Urinary bladder (tissue), 3 donors: ENCODE measurements at regions not wholly inside any gene's neighbourhood (a gene's known extent, or its start where the extent isn't known, plus 50 kb on each side); places are given as distances from the start of the nearest gene placed in this dataset.
"Not testable (repeated sequence)": the region's sequence is repeated elsewhere in the genome, so short reads cannot be mapped to it uniquely, and the experiment has no call there.

Experiments
- DNase-seq: peaks from one replicate; pipeline ENCODE4 v3.0.0-alpha.2; 2015; ENCODE audit errors: extremely low spot score
- H3K27ac ChIP-seq: one replicate; pipeline ENCODE4 v1.5.1; 2013; ENCODE audit warnings: low read depth, mild to moderate bottlenecking, moderate library complexity
- H3K36me3 ChIP-seq: one replicate; pipeline ENCODE4 v1.6.1; 2013; ENCODE audit warnings: mild to moderate bottlenecking, moderate library complexity; ENCODE audit not compliant: insufficient read depth
- H3K4me1 ChIP-seq: one replicate; pipeline ENCODE4 v1.6.1; 2013; ENCODE audit warnings: mild to moderate bottlenecking, moderate library complexity; ENCODE audit not compliant: insufficient read depth
- H3K4me3 ChIP-seq: one replicate; pipeline ENCODE4 v1.5.1; 2013; ENCODE audit warnings: low read depth, low read length
- WGBS: extraction: QIAGEN DNeasy Blood & Tissue Kit; methylation state at CpG from one replicate; pipeline ENCODE4 v1.1.7; 2013; 5-methylcytosine and 5-hydroxymethylcytosine counted together
- donor health status: healthy with polysubstance abuse.
- donor health status: healthy.

GRCh38 chr6:122170274-122170673 is 229.2 kb upstream of the HSF2 start:
- DNase-seq = no peak
- 82% methylated on average over 2 of the region's 2 CpGs for WGBS
- Histone ChIP-seq H3K4me3 (no peak overlapping the region), H3K36me3 (no peaks in the 10 kb centered on the region), H3K4me1 (no peaks in the 10 kb centered on the region), H3K27ac (no peak overlapping the region)

- DNase-seq = no peak
- no peak overlapping the region for H3K4me3 ChIP-seq
- 95% methylated on average over 2 of the region's 2 CpGs for WGBS
- H3K4me1 ChIP-seq = no peaks in the 10 kb centered on the region
- H3K27ac ChIP-seq = no peak overlapping the region
- H3K36me3 ChIP-seq = no peaks in the 10 kb centered on the region
Observed at GRCh38 chr6:122178988-122179387, 220.5 kb upstream of the HSF2 start.

DNA sequence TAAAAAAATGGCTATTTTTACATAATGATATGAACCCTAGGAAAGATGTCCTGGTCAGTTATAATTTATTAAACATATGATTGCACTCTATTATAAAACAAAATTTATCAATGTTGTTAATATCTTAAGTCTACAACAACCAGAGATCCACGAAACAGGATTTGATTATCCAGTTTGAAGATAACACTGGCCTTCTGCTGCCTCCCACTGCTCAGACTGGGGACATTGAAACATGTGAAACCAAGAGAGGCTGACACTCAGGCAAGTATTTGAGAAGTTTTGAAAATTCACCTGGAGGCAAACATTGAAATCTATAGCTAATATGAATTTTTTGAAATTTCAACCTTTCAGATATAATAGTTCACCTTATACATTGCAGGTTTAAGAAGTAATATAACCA is 219.3 kb upstream of the HSF2 start:
- H3K4me1 ChIP-seq = no peaks in the 10 kb centered on the region

GRCh38 chr6:122182061-122182460 is 217.4 kb upstream of the HSF2 start:
- Histone ChIP-seq H3K4me3 (no peak overlapping the region), H3K36me3 (no peaks in the 10 kb centered on the region), H3K4me1 (no peaks in the 10 kb centered on the region), H3K27ac (no peak overlapping the region)
- 73% methylated on average over 4 of the region's 4 CpGs for WGBS
- no peak for DNase-seq

More for the DNA sequence above, 219.3 kb upstream of the HSF2 start:
- Histone ChIP-seq H3K4me3 (no peak overlapping the region), H3K36me3 (no peaks in the 10 kb centered on the region), H3K27ac (no peak overlapping the region)
- WGBS = 14% methylated on average over 1 of the region's 1 CpG
- no peak for DNase-seq

DNA sequence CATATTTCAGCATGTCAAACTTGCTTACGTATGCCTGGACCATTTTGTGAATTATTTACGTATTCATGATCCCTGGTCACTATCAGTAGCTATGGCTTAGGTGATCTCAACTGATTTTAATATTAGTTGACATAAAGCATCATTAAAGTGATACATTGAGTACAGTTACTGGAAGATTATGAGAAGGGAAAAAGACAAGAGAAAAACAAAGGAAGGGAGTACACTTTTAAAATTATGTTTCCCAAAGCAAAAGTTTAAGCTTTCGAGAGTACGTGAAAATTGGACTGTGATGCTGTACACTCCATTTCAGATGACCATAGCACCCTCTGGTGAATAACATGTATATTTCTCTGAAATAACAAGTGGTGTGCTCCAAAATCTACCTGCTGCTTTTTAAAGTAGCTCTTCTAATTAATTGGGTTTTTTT is 215.0 kb upstream of the HSF2 start:
- no peak overlapping the region for H3K4me3 ChIP-seq
- H3K27ac ChIP-seq = no peak overlapping the region
- peak; percentile 35 for DNase-seq
- WGBS = 13% methylated on average over 4 of the region's 4 CpGs
- no peaks in the 10 kb centered on the region for H3K36me3 ChIP-seq
- no peaks in the 10 kb centered on the region for H3K4me1 ChIP-seq

GRCh38 chr6:122185458-122185857 is 214.0 kb upstream of the HSF2 start:
- not testable (repeated sequence) for H3K4me3 ChIP-seq, DNase-seq, H3K4me1 ChIP-seq, H3K36me3 ChIP-seq, H3K27ac ChIP-seq
- 94% methylated on average over 19 of the region's 19 CpGs for WGBS

- 86% methylated on average over 1 of the region's 1 CpG for WGBS
Observed at GRCh38 chr6:122187186-122187585, 212.3 kb upstream of the HSF2 start.

DNA sequence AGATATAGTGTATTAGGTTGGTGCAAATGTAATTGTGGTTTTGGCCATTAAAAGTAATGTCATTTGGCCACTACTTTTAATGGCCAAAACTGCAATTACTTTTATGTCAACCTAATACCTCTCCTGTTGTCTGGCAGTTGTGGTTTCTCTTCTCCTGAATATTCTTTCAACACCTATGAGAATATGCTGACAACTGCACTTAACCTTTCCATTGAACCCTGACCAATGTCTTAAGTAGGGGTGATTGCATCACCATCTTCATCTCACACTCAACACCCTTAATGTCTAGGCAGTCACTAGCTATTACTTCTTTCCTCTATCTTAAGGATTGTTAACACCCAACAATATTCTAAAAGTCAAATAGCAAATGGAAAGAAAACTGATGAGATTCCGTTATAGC is 200.5 kb upstream of the HSF2 start:
- H3K4me3 ChIP-seq = no peak overlapping the region
- DNase-seq = no peak
- no peaks in the 10 kb centered on the region for H3K4me1 ChIP-seq
- no peak overlapping the region for H3K27ac ChIP-seq
- no peaks in the 10 kb centered on the region for H3K36me3 ChIP-seq
- WGBS = 97% methylated on average over 1 of the region's 1 CpG

More at GRCh38 chr6:122187186-122187585, 212.3 kb upstream of the HSF2 start:
- H3K4me1 ChIP-seq = no peaks in the 10 kb centered on the region
- no peaks in the 10 kb centered on the region for H3K36me3 ChIP-seq
- H3K27ac ChIP-seq = no peak overlapping the region
- H3K4me3 ChIP-seq = no peak overlapping the region
- DNase-seq = no peak

GRCh38 chr6:122200440-122200839 is 199.0 kb upstream of the HSF2 start:
- no peak for DNase-seq
- 27% methylated on average over 1 of the region's 1 CpG for WGBS
- H3K36me3 ChIP-seq = no peaks in the 10 kb centered on the region
- no peak overlapping the region for H3K27ac ChIP-seq
- H3K4me3 ChIP-seq = no peak overlapping the region
- H3K4me1 ChIP-seq = no peaks in the 10 kb centered on the region

GRCh38 chr6:122202576-122203137 is 196.8 kb upstream of the HSF2 start:
- Histone ChIP-seq H3K36me3 (no peaks in the 10 kb centered on the region), H3K4me1 (no peaks in the 10 kb centered on the region), H3K4me3 (no peak overlapping the region), H3K27ac (no peak overlapping the region)
- no peak for DNase-seq
- 83% methylated on average over 8 of the region's 8 CpGs for whole genome bisulfite sequencing

DNA sequence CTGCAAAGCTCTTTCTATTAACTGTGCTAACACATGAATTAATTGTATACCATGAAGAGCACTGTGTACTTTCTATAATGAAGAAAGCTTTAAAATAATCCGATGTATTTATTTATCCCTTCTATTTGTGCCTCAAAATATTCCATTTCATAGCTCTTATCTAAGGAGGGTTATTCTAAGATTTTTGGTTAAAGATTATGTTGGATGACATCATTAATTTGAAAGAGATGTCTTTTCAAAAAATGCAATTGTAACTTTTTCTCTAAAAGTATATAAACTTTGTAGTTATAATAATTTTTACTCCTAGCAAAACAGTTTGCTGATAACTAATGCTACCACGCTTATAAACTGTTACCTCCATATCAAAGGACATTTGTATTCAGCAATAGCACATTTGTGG is 192.4 kb upstream of the HSF2 start:
- DNase-seq = no peak
- no peaks in the 10 kb centered on the region for H3K4me1 ChIP-seq
- H3K27ac ChIP-seq = no peak overlapping the region
- no peak overlapping the region for H3K4me3 ChIP-seq
- no peaks in the 10 kb centered on the region for H3K36me3 ChIP-seq
- WGBS = 83% methylated on average over 2 of the region's 2 CpGs

DNA sequence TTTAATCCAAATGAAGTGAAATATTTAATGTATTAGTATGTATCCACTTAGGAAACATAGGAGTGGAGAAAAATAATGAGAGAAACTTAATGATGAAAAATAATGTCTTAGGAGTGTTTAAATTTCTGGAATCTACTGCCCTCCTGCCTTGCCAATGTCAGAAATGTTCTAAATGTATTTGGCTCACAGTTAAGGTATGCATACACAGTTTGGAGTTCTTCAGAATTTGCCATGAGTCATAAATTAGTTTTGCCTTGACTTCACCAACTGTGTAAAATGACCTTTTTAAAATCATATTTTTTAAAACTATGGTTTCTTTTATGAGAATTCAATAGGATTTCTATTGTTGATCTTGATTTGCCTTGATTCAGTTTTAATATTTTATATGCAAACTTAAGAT is 191.7 kb upstream of the HSF2 start:
- Histone ChIP-seq H3K4me3 (no peak overlapping the region), H3K4me1 (no peaks in the 10 kb centered on the region), H3K27ac (no peak overlapping the region), H3K36me3 (no peaks in the 10 kb centered on the region)
- no peak for DNase-seq

DNA sequence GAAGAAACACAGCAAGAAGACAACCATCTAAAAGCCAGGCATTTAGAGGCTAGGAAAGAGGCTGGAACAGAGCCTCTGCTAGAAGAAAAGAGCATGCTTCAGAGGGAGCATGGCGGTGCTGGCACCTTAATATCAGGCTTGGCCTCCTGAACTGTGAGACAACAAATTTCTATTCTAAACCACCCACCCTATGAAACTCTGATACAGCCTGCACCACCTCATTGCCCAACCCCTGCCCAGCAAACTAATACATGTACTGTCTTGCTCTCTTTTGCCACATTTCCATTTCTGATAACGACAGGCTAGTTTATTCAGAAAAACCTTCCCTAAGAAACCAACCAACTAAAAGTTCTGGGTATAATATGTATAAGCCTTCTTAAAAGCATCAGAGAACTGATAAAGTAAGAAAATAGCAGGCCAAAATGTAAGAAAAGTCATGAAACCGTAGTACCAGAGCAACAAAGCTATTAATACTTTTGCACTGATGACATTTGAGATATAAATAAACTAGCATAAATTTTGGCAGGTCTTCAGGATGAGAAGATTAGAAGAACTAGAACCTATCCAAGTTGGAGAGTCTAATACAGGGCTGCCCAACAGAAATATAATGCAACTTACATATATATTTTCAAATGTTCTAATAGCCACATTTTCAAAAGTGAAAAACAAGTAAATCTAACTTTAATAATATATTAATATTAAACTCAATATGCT is 184.7 kb upstream of the HSF2 start:
- 53% methylated on average over 3 of the region's 3 CpGs for WGBS
- no peak for DNase-seq
- Histone ChIP-seq H3K36me3 (no peaks in the 10 kb centered on the region), H3K4me1 (peaks cover 2% of the 10 kb centered on the region), H3K4me3 (no peak overlapping the region), H3K27ac (no peak overlapping the region)

DNA sequence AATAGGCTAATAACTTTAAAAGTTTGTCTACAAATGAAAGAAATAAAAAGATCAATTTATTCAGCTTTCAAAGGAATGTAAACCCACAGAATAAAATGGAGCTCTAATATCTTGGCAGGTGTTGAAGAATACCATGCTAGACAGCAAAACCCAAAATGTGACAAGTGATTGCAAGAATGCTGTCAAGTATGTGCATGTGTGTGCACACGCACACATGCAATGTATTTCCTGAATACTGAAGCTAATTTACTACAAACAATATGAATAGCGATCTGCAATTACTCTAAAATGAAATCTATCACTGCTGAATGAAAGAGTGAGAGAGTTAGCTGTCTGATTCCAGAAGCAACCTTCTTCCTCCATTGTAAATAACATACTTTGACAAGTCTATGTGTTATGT is 179.2 kb upstream of the HSF2 start:
- DNase-seq = no peak
- no peak overlapping the region for H3K27ac ChIP-seq
- H3K36me3 ChIP-seq = no peaks in the 10 kb centered on the region
- H3K4me1 ChIP-seq = no peaks in the 10 kb centered on the region
- 92% methylated on average over 2 of the region's 2 CpGs for WGBS
- H3K4me3 ChIP-seq = no peak overlapping the region
